Uterus (tissue), 3 donors: ENCODE measurements at regions not wholly inside any gene's neighbourhood (a gene's known extent, or its start where the extent isn't known, plus 50 kb on each side); places are given as distances from the start of the nearest gene placed in this dataset.

Experiments used
- DNase-seq, 2 donors: peaks; one replicate each; pipeline ENCODE4 v3.0.0-alpha.2; 2019 to 2020
- H3K27ac ChIP-seq, 2 donors: fragments of 200-600 bp; sonication (generic); 1 replicate in 1 of 2; 2 replicates in 1 of 2; pipeline ENCODE4 v1.5.1; 2016 to 2018
- H3K27me3 ChIP-seq, 2 donors: fragments of 200-600 bp; sonication (generic); one replicate each; pipeline ENCODE4 v1.5.1; 2018 to 2019; ENCODE audit warnings: control low read depth in 1 of 2
- H3K36me3 ChIP-seq, 2 donors: fragments of 200-600 bp; sonication (generic); one replicate each; pipeline ENCODE4 v1.5.1; 2019; ENCODE audit warnings: control low read depth in 1 of 2
- H3K4me1 ChIP-seq, 2 donors: fragments of 200-600 bp; sonication (generic); one replicate each; pipeline ENCODE4 v1.5.1; 2018 to 2019; ENCODE audit warnings: control low read depth in 1 of 2
- H3K4me3 ChIP-seq, 2 donors: fragments of 200-600 bp; sonication (generic); 1 replicate in 1 of 2; 2 replicates in 1 of 2; pipeline ENCODE4 v1.5.1; 2018 to 2019; ENCODE audit warnings: mild to moderate bottlenecking in 1 of 2
- H3K9me3 ChIP-seq, 2 donors: fragments of 200-600 bp; sonication (generic); one replicate each; pipeline ENCODE4 v1.5.1; 2019; ENCODE audit warnings: control low read depth in 1 of 2
- POLR2A ChIP-seq, 2 donors: fragments of 450-650 bp; IDR thresholded peaks; one replicate each; pipeline ENCODE4 v1.6.1; 2016; ENCODE audit warnings: antibody characterized with exemption in 2 of 2, mild to moderate bottlenecking in 1 of 2, moderate library complexity in 1 of 2
- intact Hi-C: fragments of 100-400 bp; cut with DNase I; formaldehyde crosslinking; loops from one replicate; pipeline ENCODE4 v1.15.1; 2023; ENCODE audit warnings: low total_unique reads
- TF ChIP-seq, protein P1 (sequence below), 4 experiments: fragments of 200-600 bp in 2 of 4; fragments of 450-650 bp in 2 of 4; sonication (generic) in 2 of 4; IDR thresholded peaks; one replicate each; pipeline ENCODE4 v1.5.1; 2016 to 2019; ENCODE audit warnings: antibody characterized with exemption in 4 of 4, mild to moderate bottlenecking in 2 of 4, moderate library complexity in 1 of 4
- donor health status: DM: yes; HTN: yes; CAD: no.

DNA sequence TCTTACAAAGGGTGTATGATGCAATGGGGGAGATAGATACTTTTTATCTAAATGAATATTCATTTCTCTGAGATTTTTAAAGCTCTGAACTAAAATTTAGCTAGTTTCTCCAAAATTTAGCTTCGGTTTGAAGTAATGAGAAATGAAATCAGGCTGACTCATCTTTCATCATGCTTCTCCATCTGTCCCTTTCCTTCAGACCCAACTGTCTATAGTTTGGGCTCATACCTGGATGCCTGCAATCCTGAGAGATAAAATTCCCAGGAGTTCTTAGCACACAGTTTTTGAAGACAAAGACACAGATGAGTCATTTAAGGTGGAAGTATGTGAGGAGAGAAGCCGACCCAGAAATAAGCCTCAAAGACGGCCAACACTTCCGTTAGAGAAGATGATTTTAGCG is 336.4 kb upstream of the CDH20 start:
- H3K9me3 ChIP-seq: no peaks in the 10 kb centered on the region
- intact Hi-C loops: no loop called here
- H3K36me3 ChIP-seq: no peaks in the 10 kb centered on the region

GRCh38 chr18:61001138-61001537 is 332.1 kb upstream of the CDH20 start:
- H3K27me3 ChIP-seq: no peaks in the 10 kb centered on the region
- no peak overlapping the region for H3K4me3 ChIP-seq
- no peaks in the 10 kb centered on the region for H3K4me1 ChIP-seq
- H3K9me3 ChIP-seq: no peaks in the 10 kb centered on the region
- DNase-seq: no peak
- no peaks in the 10 kb centered on the region for H3K36me3 ChIP-seq
- TF ChIP-seq POLR2A (IDR thresholded peaks at IDR 0.05): no peak
- TF ChIP-seq, protein P1, sequence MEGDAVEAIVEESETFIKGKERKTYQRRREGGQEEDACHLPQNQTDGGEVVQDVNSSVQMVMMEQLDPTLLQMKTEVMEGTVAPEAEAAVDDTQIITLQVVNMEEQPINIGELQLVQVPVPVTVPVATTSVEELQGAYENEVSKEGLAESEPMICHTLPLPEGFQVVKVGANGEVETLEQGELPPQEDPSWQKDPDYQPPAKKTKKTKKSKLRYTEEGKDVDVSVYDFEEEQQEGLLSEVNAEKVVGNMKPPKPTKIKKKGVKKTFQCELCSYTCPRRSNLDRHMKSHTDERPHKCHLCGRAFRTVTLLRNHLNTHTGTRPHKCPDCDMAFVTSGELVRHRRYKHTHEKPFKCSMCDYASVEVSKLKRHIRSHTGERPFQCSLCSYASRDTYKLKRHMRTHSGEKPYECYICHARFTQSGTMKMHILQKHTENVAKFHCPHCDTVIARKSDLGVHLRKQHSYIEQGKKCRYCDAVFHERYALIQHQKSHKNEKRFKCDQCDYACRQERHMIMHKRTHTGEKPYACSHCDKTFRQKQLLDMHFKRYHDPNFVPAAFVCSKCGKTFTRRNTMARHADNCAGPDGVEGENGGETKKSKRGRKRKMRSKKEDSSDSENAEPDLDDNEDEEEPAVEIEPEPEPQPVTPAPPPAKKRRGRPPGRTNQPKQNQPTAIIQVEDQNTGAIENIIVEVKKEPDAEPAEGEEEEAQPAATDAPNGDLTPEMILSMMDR (IDR thresholded peaks at IDR 0.05): no peak
- H3K27ac ChIP-seq: no peak overlapping the region
- intact Hi-C loops: no loop called here

More for the DNA sequence above, 336.4 kb upstream of the CDH20 start:
- H3K27me3 ChIP-seq: no peaks in the 10 kb centered on the region
- H3K4me1 ChIP-seq: no peaks in the 10 kb centered on the region
- no peak for DNase-seq
- no peak overlapping the region for H3K4me3 ChIP-seq
- H3K27ac ChIP-seq: no peak overlapping the region
- no peak for TF ChIP-seq POLR2A (IDR thresholded peaks at IDR 0.05)
- TF ChIP-seq, protein P1 (IDR thresholded peaks at IDR 0.05): no peak

DNA sequence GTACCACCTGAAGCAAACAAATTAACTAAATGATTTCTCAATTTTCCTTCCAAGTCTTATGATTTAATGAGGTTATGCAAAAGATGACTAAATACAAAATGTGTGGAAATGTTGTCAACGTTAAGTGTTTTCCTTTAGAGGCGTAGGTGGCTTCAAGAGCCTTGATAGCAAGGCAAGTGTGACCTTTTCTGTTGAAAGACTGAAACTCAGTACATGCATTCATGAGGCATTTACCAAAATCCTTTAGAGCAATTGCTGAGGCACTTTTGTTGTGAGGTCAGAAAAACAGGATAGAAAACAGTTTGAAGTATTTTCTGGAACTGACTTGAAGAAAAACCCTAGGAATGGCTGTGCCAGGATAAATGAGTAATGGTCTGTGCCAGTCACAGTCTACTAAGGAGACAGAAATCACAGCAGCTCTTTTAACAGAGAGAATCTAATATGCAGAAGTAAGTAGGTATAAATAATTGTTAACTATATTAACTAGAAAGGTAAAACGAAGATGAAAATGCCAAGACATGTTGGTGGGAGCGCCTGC is 326.5 kb upstream of the CDH20 start:
- Histone ChIP-seq H3K27ac (no peak overlapping the region), H3K36me3 (no peaks in the 10 kb centered on the region), H3K4me1 (no peaks in the 10 kb centered on the region), H3K9me3 (no peaks in the 10 kb centered on the region), H3K4me3 (no peak overlapping the region), H3K27me3 (no peaks in the 10 kb centered on the region)
- intact Hi-C loops: no loop called here
- no peak for DNase-seq
- no peak for TF ChIP-seq POLR2A (IDR thresholded peaks at IDR 0.05)
- TF ChIP-seq, protein P1 (IDR thresholded peaks at IDR 0.05): no peak

- Histone ChIP-seq H3K4me3 (no peak overlapping the region), H3K9me3 (no peaks in the 10 kb centered on the region), H3K4me1 (no peaks in the 10 kb centered on the region), H3K36me3 (no peaks in the 10 kb centered on the region), H3K27me3 (no peaks in the 10 kb centered on the region), H3K27ac (no peak overlapping the region)
- TF ChIP-seq POLR2A (IDR thresholded peaks at IDR 0.05): no peak
- TF ChIP-seq, protein P1 (IDR thresholded peaks at IDR 0.05): no peak
- DNase-seq: no peak
- intact Hi-C loops: no loop called here
Observed at GRCh38 chr18:61019338-61020301, 313.6 kb upstream of the CDH20 start.

DNA sequence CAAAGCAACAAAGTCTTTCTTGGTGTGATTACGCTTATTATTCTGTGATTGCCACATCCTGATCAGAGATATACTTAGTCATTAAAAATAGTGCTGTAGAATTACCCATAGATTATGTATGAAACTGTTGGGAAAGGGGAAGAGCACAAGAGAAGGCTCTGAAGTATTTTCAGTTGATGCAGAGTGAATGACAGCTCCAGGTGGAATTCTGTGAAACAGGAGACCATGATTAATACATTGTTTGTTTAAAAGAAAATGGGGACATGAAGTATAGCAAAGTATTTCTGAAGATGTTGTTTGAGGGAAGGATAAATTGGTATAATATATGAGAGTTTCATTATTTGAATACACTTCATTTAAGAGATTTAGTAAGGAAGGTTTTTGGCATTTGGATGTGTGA is 307.6 kb upstream of the CDH20 start:
- H3K36me3 ChIP-seq: no peaks in the 10 kb centered on the region
- intact Hi-C loops: no loop called here
- TF ChIP-seq, protein P1 (IDR thresholded peaks at IDR 0.05): no peak
- no peak for TF ChIP-seq POLR2A (IDR thresholded peaks at IDR 0.05)
- H3K9me3 ChIP-seq: no peaks in the 10 kb centered on the region
- H3K27ac ChIP-seq: no peak overlapping the region
- H3K4me3 ChIP-seq: no peak overlapping the region
- no peak for DNase-seq
- H3K4me1 ChIP-seq: no peaks in the 10 kb centered on the region
- H3K27me3 ChIP-seq: no peaks in the 10 kb centered on the region
